ENCODE measurements at regions not wholly inside any gene's neighbourhood (a gene's known extent, or its start where the extent isn't known, plus 50 kb on each side); places are given as distances from the start of the nearest gene placed in this dataset.
"Not testable (repeated sequence)": the region's sequence is repeated elsewhere in the genome, so short reads cannot be mapped to it uniquely, and the experiment has no call there.

GRCh38 chr7:87287738-87288341 is 57.6 kb upstream of the CROT start:
- H3K4me3 ChIP-seq: no peak overlapping the region
- ChIA-PET RAD21 (ENCODE audit: unreplicated experiment) (no interaction called here), CTCF (no interaction called here), SMC1A (ENCODE audit: uncharacterized antibody, unreplicated experiment) (no interaction called here), POLR2A (no interaction called here)
- no peak overlapping the region for H3K9ac ChIP-seq (ENCODE audit: control insufficient read depth, insufficient read depth, low read length)
- DNase-seq (ENCODE audit: low read depth, low spot score) (no peak), ATAC-seq (no peak), FAIRE-seq (no peak)
- TF ChIP-seq TCF7 (IDR thresholded peaks at IDR 0.05; ENCODE audit: borderline replicate concordance): no peak
- TF ChIP-seq MAX (IDR thresholded peaks at IDR 0.05; ENCODE audit: low read depth, low read length): no peak
- no peak for TF ChIP-seq E2F4 (IDR thresholded peaks at IDR 0.05; ENCODE audit: low read depth, low read length)
- TF ChIP-seq NRF1 (conservative IDR thresholded peaks at IDR 0.05; ENCODE audit: low read depth, low read length): no peak
- TF ChIP-seq ZZZ3 (IDR thresholded peaks at IDR 0.05; ENCODE audit: control insufficient read depth, insufficient read length, low read depth): no peak
- no peak for TF ChIP-seq USF2 (IDR thresholded peaks at IDR 0.05; ENCODE audit: borderline replicate concordance, low read depth, low read length)
- no peak for TF ChIP-seq POLR2AphosphoS5 (IDR thresholded peaks at IDR 0.05; ENCODE audit: low read length)
- no peak for TF ChIP-seq IKZF2 (IDR thresholded peaks at IDR 0.05)
- H3K36me3 ChIP-seq (ENCODE audit: control insufficient read depth in 2 of 2, insufficient read depth in 2 of 2, low read length in 1 of 2): no peaks in the 10 kb centered on the region
- intact Hi-C loops (cut with micrococcal nuclease; ENCODE audit: unreplicated experiment): no loop called here
- H3K4me2 ChIP-seq (ENCODE audit: control insufficient read depth, insufficient read depth): no peak overlapping the region
- in situ Hi-C loops (cut with MboI): no loop called here
- H3K79me2 ChIP-seq (ENCODE audit: control insufficient read depth, insufficient read depth, low read length): no peaks in the 10 kb centered on the region
- 23% methylated on average over 3 of the region's 3 CpGs for WGBS (ENCODE audit: insufficient coverage, insufficient replicate concordance, low lambda C conversion rate, missing lambda C conversion rate)
- H4K20me1 ChIP-seq (ENCODE audit: control insufficient read depth, insufficient read depth): no peaks in the 10 kb centered on the region
- BruUV-seq (replicated peaks): no TSS peak
- H3K9me3 ChIP-seq (replicated peaks; ENCODE audit: control insufficient read depth, insufficient read depth, low read length): no peaks in the 10 kb centered on the region; the same call in 2 of the 3 replicates
- no peak overlapping the region for H3K27ac ChIP-seq (ENCODE audit: control insufficient read depth, insufficient read depth)
- H3K27me3 ChIP-seq (replicated peaks in 1 of 2; ENCODE audit: control insufficient read depth in 2 of 2, insufficient read depth in 2 of 2, low read length in 1 of 2): no peaks in the 10 kb centered on the region
- H2AFZ ChIP-seq (ENCODE audit: control insufficient read depth, low read depth, low read length): no peak overlapping the region
- H3K4me1 ChIP-seq (ENCODE audit: control insufficient read depth, insufficient read depth, low read length): no peaks in the 10 kb centered on the region

- 82% methylated on average over 14 of the region's 14 CpGs for WGBS (ENCODE audit: insufficient coverage, insufficient replicate concordance, low lambda C conversion rate, missing lambda C conversion rate)
- POLR2A ChIA-PET: interaction anchor here (0.6 kb wide), 1 partner anchor 161 kb away, joined by 3 read pairs; no protein-coding TSS in a partner anchor
- FAIRE-seq: not testable (repeated sequence)
Observed at GRCh38 chr7:87288742-87289141, 56.7 kb upstream of the CROT start.

GRCh38 chr7:87295565-87295964 is 49.9 kb upstream of the CROT start:
- H3K4me3 ChIP-seq; RAD21 ChIA-PET (ENCODE audit: unreplicated experiment); H3K27me3 ChIP-seq (replicated peaks in 1 of 2; ENCODE audit: control insufficient read depth in 2 of 2, insufficient read depth in 2 of 2, low read length in 1 of 2): not testable (repeated sequence)

More at GRCh38 chr7:87288742-87289141, 56.7 kb upstream of the CROT start:
- H3K27ac ChIP-seq (ENCODE audit: control insufficient read depth, insufficient read depth); H3K36me3 ChIP-seq (ENCODE audit: control insufficient read depth in 2 of 2, insufficient read depth in 2 of 2, low read length in 1 of 2); H3K9me3 ChIP-seq (replicated peaks; ENCODE audit: control insufficient read depth, insufficient read depth, low read length); RAD21 ChIA-PET (ENCODE audit: unreplicated experiment); H3K79me2 ChIP-seq (ENCODE audit: control insufficient read depth, insufficient read depth, low read length); H3K4me1 ChIP-seq (ENCODE audit: control insufficient read depth, insufficient read depth, low read length); H3K4me2 ChIP-seq (ENCODE audit: control insufficient read depth, insufficient read depth); H3K4me3 ChIP-seq; H2AFZ ChIP-seq (ENCODE audit: control insufficient read depth, low read depth, low read length); SMC1A ChIA-PET (ENCODE audit: uncharacterized antibody, unreplicated experiment); H4K20me1 ChIP-seq (ENCODE audit: control insufficient read depth, insufficient read depth); H3K27me3 ChIP-seq (replicated peaks in 1 of 2; ENCODE audit: control insufficient read depth in 2 of 2, insufficient read depth in 2 of 2, low read length in 1 of 2); ATAC-seq; BruUV-seq (replicated peaks); H3K9ac ChIP-seq (ENCODE audit: control insufficient read depth, insufficient read depth, low read length); intact Hi-C loops (cut with micrococcal nuclease; ENCODE audit: unreplicated experiment); in situ Hi-C loops (cut with MboI); DNase-seq (ENCODE audit: low read depth, low spot score): not testable (repeated sequence)
- CTCF ChIA-PET: interaction anchor here (0.9 kb wide), 1 partner anchor 135 kb away, joined by 3 read pairs; no protein-coding TSS in a partner anchor

More at GRCh38 chr7:87295565-87295964, 49.9 kb upstream of the CROT start:
- H4K20me1 ChIP-seq (ENCODE audit: control insufficient read depth, insufficient read depth); H3K27ac ChIP-seq (ENCODE audit: control insufficient read depth, insufficient read depth); H3K36me3 ChIP-seq (ENCODE audit: control insufficient read depth in 2 of 2, insufficient read depth in 2 of 2, low read length in 1 of 2); CTCF ChIA-PET; H3K9me3 ChIP-seq (replicated peaks; ENCODE audit: control insufficient read depth, insufficient read depth, low read length); H3K79me2 ChIP-seq (ENCODE audit: control insufficient read depth, insufficient read depth, low read length); FAIRE-seq; ATAC-seq; H3K4me2 ChIP-seq (ENCODE audit: control insufficient read depth, insufficient read depth); intact Hi-C loops (cut with micrococcal nuclease; ENCODE audit: unreplicated experiment); H3K9ac ChIP-seq (ENCODE audit: control insufficient read depth, insufficient read depth, low read length); H2AFZ ChIP-seq (ENCODE audit: control insufficient read depth, low read depth, low read length); DNase-seq (ENCODE audit: low read depth, low spot score); POLR2A ChIA-PET; in situ Hi-C loops (cut with MboI); BruUV-seq (replicated peaks); H3K4me1 ChIP-seq (ENCODE audit: control insufficient read depth, insufficient read depth, low read length): not testable (repeated sequence)
- WGBS (ENCODE audit: insufficient coverage, insufficient replicate concordance, low lambda C conversion rate, missing lambda C conversion rate): 18% methylated on average over 3 of the region's 3 CpGs
- SMC1A ChIA-PET (ENCODE audit: uncharacterized antibody, unreplicated experiment): interaction anchor here (1.6 kb wide), 1 partner anchor 274 kb away, joined by 4 read pairs; no protein-coding TSS in a partner anchor
